ENCODE measurements at regions not wholly inside any gene's neighbourhood (a gene's known extent, or its start where the extent isn't known, plus 50 kb on each side); places are given as distances from the start of the nearest gene placed in this dataset.
"Not testable (repeated sequence)": the region's sequence is repeated elsewhere in the genome, so short reads cannot be mapped to it uniquely, and the experiment has no call there.

DNA sequence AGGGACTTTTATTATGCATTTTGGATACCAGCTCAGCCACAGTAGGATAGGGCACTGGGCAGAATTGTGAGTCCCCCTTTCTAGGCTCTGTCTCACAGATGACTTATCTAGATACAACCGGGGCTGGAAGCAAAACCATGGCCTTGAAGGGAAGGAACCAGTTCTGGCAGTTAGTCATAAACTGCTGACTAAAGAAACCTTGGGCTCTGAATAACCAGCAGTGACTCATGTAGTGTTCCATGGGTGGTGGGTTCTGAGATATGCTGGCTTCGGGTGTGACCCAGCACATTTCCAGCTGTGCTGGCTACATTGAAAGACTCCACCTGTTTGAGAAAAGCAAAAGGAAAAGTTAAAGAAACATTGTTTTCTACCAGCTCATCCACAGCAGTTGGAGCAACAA lies 780.9 kb downstream of the PCDH11X start:
- TF ChIP-seq, protein P1, sequence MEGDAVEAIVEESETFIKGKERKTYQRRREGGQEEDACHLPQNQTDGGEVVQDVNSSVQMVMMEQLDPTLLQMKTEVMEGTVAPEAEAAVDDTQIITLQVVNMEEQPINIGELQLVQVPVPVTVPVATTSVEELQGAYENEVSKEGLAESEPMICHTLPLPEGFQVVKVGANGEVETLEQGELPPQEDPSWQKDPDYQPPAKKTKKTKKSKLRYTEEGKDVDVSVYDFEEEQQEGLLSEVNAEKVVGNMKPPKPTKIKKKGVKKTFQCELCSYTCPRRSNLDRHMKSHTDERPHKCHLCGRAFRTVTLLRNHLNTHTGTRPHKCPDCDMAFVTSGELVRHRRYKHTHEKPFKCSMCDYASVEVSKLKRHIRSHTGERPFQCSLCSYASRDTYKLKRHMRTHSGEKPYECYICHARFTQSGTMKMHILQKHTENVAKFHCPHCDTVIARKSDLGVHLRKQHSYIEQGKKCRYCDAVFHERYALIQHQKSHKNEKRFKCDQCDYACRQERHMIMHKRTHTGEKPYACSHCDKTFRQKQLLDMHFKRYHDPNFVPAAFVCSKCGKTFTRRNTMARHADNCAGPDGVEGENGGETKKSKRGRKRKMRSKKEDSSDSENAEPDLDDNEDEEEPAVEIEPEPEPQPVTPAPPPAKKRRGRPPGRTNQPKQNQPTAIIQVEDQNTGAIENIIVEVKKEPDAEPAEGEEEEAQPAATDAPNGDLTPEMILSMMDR (conservative IDR thresholded peaks at IDR 0.05), result not testable (repeated sequence)
- not testable (repeated sequence) for TF ChIP-seq ZFX (IDR thresholded peaks at IDR 0.05)

Measured in C4-2B (cell line).